Fibroblast of peridontal ligament (primary cell): ENCODE measurements at regions not wholly inside any gene's neighbourhood (a gene's known extent, or its start where the extent isn't known, plus 50 kb on each side); places are given as distances from the start of the nearest gene placed in this dataset.

ENCODE experiments used
- DNase-seq: peaks from one replicate; pipeline ENCODE4 v3.0.0-alpha.2; 2010; ENCODE audit errors: extremely low read depth

DNA sequence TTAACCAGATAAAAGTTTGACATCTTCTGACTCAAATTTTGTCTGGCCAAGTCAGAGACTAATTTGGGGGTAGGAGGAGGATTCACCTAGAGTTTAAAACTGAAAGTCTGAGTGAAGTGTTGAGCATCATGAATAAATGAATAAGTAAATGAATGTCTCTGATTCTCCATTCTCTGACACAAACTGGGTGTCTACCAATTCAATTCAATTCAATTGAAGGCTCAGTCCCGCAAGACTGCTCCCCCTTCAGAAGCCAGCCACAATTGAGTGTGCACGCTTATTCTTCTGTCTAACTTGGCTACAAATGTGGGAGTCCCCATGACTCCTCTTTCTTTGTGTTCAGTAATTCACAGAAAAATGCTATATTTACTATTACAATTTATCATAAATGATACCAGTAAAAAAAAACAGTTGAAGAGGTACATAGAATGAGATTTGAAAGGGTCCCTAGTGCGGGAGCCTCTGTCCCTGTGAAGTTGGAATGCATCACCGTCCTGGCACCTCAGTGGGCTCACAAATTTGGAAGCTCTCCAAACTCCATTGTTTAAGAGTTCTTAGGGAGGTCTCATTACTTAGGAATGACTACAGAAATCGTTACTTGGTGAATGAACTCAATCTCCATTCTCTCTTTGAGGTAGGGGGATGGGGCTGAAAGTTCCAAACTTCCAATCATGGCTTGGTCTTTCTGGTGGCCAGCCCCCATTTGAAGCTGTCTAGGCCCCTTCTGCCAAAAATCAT, 243.7 kb upstream of the PHYHIPL start:
- DNase-seq = no peak

DNA sequence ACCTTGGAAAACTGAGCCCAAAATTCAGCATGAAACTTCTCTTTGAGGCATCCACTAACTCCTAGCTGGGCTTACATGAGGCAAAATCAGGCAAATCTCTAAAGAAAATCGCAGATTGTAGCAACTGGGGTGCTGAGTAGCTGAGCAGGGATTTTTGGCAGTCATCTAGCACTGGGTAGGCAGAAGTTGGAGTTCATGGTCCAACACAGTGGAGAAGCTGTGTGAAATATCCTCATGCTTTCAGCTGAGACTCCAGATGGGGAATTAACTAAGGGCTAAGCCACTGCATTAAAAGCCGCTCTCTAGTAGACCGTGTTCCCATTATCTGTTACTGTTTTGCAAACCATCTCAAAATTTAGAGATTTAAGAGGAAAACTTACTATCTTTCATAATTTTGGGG, 240.1 kb upstream of the PHYHIPL start:
- no peak for DNase-seq

DNA sequence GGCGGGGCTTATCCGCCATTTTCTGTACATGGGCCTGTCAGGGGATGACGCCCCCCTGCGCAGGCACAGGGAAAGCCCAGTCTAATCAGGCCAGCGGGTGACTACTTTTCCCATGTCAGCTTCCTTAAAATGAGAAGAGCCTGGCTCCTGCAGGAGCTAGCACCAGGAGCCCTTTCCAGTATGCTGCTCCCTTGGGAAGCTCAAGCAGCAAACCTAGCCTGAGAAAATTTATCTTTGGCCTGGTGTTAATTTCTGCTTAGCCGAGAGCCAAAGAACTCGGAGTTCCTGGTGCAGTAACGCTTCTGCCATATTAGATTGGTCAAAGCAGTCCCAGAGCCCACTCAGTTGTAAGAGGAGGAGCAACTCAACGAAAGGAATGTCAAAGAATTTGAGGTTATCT, 239.0 kb upstream of the PHYHIPL start:
- DNase-seq = no peak

DNA sequence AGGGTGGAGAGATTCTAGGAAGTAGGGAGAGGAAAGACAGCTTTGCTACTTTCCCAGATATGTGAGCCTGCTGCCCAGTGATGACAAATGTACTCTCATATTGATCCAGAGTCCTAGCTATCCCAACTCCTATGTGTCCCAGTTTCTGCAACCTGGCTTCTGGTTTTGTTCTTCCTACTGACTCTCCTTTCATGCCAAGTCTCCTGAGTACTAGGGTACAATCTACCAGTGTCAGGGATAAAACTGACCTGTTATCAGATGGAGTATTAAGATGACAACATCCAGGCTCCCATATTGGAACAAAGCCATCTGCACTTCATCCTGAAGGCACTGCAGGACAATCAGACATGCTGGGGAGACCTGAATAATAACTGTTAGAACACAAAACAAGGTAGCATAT, 233.7 kb upstream of the PHYHIPL start:
- no peak for DNase-seq

DNA sequence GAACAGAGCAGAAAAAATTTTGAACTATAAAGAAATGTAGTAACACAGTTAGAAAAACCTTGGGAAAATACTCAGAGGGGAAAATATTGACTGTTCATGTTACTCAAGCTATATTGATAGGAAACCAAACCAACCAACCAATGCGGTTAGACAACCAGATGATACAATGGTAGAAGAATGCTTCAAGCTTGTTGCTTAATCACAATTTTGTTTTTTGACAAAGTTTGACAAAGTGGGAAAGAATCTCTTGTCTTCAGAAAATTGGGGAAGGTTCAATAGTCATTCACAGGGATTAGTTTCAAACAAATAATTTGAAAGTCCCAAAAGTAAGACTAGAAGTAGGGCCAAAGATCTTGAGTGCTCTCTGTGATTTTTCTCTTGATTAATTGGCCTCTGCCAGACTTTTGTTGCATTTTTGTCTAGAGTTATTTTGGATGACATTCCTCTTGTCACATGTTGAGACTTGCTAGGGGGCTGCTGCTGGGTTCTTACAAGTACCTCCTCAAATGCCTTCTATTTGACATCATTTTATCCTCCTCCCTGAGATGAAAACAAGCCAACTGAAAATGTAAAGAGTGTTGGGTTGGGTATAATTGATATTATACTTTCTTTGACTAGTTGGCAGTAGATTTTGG, 233.1 kb upstream of the PHYHIPL start:
- DNase-seq = peak; percentile 67

DNA sequence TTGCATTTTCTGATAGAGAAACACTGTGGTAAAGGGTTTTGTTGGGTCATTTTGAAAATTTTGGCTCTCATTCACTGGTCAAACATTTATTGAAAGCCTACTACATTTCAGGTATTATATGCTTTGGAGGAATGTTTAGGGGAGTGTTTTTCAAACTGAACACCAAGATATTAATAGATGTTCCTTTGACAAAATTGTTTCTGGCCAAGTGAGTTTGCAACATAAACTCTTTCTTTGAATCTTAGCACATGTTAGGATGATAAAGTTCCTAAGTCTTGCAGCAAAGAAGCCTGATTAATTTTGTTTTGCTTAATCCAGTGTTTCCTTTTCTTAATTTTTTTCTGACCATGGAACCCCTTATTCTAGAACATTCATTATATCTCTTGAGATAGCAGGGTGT, 232.5 kb upstream of the PHYHIPL start:
- DNase-seq = no peak

DNA sequence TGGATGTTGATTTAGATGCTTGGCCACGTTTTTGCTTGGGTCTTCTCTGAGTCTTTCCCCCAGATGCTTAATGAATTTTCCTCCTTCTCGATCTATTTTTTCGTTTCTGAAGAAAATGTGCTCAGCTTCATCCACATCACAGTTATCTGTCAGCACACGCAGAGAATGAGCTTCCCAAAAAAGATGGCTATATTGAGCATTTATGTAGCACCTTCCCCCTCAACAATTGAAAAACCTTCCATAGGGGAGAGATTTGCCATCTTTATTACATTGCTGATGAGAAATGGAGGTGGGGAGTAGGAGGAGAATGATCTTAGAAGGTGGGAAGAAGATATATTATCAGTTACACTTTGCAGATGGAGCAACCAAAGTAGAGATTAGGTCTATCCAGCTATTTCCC, 228.1 kb upstream of the PHYHIPL start:
- DNase-seq = no peak

DNA sequence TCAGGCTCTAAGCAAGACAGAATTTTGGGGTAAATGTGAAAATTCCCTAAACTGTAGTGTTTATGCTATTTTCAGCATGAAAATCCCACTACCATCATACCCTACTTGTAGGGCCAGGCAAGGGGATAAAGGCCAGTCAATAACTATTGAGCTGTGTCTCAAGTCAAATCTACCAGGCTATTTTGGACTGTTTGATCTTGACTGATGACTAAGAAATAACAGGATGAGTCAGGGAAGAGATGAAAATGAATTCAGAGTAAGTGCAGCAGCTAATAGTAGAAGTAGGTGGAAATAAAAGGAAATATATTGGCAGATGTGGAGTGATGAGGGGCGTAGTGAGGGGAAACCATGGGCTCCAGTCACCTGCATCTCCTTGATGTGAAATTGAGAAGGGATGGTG, 225.8 kb upstream of the PHYHIPL start:
- peak; percentile 48 for DNase-seq

DNA sequence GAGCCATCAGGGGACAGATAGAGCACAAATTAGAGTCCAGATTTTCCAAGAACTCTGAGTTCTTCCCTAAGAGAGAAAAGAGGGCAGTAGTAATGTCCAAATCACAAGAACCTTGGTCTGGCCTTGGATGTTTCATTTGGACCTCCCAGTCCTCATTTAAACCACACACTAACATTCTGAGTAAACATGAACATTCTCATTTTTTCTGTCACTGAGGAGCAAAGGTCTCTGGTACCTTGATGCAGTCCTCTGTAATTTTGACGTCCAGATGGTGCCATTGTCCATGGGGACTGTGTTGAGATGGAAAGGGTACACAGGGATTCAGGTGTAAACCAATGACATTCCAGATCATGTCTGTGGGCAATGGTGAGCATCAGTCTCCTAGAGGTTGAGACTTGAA, 225.4 kb upstream of the PHYHIPL start:
- DNase-seq = no peak

DNA sequence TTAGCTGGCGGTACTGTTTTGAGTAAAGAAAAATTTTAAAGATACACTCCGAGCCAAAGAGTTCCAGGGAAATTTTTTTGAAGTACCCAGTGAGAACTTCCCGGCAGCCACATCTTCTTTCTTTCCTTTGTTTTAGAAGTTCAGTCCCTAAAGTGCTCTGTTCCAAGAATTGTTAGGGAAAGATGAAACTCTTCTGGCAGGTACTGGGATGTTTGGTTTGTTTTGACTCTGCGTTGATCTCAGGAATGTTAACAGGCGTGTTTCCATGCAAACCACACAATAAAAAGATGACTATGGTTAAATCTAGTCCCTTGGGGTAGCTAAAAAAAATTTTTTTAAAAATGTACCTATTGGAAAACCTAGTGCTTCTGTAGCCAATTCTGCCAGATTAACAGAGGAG, 224.7 kb upstream of the PHYHIPL start:
- DNase-seq = peak; percentile 84

DNA sequence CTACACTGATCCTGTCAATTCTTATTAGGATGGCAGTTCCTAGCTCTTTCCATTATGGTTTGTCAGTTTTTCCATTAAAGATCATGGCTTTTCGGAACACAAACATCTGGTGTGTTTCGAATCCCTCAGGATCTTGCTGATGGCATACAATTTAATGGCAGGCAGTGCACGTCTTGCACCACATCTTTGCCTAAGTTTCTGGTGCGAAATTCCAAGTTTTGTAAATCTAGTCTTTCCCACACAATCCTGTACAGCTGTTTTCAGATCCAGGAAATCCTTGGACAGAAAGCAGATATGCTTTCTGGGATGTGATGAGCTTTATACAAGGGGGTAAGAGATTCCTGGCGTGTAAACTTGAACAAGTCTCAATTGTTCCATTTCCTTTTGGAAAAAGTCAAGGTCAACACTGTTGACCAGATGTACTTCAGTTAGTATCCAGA, 224.3 kb upstream of the PHYHIPL start:
- peak; percentile 80 for DNase-seq

DNA sequence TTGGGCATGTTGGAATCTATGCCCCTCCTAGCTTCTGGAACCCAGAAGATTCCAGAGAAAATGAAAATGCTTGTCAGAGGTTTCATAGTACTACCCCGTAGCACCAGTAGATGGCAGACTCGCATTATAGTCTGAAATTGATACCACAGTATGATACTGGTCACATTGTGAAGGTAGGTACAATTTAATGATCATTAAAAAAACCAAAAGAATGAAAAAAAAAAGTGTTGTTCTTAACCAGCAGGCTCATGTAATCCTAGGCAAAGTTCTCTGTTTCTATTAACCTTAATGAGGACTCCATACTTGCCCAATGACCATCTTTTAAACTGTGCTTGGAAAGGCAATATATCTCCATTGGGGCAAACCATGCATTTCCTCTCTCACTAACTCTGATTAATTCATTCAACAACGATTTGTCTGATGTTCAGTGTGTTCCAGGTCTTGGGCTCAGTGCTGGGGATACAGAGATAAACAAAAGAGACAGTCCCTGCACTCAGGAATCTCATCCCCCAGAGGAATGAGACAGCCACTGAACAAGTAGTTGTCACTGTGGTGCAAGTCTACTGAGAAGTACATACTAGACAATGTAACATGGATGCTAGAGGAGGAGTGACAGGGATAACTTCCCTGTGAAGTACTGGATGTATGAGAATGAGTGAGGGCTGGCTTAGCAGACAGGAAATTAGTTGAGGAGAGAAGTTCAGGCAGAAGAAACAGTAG, 223.5 kb upstream of the PHYHIPL start:
- peak; percentile 79 for DNase-seq

DNA sequence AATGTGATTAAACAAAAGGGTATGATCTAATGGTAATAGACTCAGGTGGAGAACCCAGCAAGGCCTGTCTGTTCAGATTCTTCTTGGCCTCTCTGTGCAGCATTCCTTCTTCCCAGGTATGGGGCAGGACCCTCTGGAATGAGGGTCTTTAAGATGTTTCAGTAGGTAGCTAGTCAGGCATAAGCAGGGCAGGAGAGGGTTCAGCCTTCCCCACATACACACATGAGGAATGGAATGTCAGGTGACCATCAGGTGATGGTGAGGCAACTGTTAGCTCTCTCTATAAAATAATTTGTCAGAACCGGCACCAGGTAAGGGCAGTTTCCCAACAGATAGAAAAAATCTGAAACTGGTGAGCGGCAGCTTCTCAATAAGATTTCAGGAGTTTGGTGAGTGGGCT, 222.3 kb upstream of the PHYHIPL start:
- no peak for DNase-seq

DNA sequence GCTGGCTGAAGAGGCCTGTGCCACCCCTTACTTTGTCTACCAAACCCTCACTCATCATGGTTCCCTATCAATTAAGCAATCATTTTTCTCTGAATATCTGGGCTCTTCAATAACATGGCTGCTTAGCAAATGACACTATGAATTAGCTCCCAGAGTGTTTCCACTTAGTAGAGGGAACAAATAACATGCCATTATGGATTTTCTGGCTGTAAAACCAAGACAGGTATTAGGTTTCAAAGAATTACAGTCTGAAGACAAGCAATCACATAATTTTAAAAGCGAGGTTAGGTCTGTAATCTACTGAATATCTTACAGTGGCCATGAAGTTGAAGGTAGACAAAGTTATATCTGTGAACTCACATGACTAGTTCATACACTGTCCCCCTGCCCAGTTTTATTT, 220.8 kb upstream of the PHYHIPL start:
- DNase-seq = no peak

DNA sequence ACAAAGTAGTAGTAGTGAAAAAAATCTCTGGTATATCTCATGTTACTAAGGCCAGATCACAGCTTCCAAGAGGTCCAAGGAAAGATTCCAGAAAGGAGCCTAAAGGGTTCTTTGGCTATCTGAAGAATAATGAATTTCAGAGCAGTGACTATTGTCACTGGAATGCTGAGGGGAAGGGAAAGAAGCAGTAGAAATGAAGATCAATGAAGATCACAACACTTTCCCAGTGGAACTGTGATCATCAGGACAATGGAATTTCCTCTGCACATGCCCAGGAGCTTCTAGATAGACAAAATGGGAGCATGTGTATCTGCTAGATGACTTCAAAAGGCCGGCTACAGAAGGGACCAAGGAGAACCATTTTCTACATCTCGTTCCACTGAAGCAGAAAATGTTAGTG, 219.5 kb upstream of the PHYHIPL start:
- DNase-seq = peak; percentile 14

DNA sequence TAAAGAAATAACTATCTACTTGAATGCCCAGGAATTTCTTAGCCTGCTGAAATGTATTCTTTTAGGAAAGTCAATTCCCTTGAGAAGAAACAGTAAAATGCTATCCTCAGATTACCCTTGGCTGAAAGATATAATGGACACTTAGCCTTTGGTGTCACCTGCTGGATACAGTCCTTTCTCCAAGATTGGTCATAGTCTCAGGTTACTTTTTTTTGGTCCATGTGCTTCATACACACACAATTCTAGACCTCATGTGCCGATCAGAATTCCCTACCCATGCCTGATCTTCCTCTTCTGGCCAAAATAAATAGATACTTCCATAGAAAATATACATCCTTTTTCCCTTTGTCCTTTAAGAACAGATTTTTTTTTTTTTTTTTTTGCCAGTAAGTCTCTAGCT, 218.9 kb upstream of the PHYHIPL start:
- DNase-seq = no peak

DNA sequence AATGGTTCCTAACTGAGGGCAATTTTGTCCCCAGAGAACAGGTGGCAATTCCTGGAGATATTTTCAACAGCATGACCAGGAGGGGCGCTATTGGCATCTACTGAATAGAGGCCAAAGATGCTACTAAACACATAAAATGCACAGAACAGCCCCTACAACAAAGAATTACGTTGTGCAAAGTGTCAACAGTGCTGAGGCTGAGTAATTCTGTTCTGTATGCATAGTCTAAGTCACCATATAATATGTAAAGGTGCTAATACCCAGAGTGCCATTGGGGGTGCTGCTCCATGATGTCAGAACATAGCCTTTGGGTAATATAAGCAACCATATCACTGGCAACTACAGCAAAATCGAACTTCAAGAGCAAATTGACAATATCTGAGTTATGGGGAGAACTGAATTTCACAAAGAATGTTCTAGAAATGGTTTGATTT, 213.3 kb upstream of the PHYHIPL start:
- no peak for DNase-seq

DNA sequence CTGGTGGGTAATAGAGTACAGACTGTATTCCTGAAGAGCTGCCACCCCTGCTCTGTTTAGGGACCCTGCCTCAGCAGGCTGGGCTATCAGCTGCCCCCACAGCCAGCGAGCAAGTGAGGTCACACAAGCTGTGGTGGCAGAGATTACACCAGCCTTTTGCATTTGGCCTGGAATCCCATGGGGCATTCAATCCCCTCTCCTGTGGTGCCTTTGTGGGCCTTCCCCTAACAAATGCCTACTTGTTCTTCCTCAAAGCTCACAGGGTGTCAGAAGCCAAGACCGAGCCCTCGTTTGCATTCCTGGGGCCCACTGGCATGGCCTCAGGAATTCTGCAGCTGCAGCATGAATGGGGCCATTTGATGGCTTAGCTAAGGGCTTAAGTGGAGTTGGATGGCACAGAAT, 212.7 kb upstream of the PHYHIPL start:
- DNase-seq = no peak

DNA sequence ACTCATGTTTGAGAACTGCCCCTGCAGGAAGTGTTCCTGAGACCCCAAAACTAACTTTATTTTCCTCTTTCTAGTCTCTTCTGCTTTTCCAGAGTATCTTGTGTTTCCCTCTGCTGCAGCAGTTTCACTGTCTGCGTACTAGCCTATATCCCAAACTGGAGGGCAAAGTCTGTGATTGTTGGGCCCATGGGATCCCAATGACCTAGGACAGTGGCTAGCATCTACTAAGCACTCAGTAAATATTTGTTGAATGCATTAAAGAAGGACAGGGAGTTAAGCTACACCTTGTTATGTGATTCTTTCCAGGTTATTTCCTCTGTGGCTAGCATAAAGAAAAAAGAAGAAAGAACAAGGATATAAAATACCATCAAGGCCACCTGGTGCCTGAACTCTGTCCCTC, 210.6 kb upstream of the PHYHIPL start:
- DNase-seq = no peak

DNA sequence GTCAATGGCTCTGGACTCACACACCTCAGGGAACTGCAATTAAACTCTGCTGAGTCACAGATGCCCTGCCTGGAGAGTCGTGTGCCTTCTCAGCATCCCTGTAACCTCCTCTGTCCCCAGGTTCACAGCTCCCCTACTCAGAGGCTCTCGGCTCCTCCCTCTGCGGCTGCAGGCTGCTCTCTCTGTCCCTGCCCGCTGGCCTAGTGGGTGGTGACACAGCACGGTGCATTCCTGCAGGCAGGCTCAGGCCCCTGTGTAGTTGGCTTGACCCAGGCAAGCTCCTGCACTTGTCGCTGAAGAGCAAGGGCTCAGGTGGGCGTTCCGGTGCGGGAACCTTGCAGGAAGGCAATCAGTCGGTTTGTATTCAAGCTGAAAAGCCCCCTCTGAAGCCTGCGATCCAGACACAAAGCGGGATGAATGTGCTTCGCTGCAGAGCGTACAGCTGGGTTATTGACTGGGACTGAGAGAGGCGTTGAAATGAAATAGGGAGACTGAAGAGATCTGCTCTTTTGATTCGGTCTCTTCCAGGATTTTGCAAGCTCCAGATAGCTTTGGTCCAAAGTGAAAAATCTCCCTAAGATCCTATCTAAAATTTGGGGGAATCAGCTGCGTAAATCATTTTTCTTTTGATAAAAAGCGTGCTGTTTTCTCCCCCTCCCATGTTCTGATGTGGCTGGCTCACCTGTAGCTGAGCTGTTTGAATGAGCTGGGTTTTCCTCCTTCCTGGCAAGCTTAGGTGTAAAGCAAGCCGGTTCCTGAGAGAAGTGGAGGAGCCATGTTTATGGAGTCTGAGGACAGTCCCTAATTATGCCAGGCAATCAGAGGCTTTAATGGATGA, 208.7 kb upstream of the PHYHIPL start:
- DNase-seq = no peak

DNA sequence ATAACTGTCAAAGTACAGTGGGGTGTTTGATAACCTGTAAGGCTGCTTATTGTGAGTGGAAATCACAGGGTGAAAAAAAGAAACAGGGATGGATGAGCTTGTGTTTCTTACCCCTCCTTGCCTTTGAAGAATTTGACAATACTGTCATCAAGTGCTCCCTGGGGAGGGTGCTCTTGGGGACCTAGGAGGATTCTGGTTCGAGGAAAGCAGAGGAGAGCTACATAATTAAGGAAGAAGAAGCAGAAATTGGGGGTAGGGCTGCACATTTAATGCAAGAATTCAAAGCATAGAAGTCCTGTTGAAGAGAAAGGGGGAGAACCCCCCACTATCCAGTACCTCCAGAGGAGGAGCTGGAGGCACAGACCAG, 208.1 kb upstream of the PHYHIPL start:
- no peak for DNase-seq

DNA sequence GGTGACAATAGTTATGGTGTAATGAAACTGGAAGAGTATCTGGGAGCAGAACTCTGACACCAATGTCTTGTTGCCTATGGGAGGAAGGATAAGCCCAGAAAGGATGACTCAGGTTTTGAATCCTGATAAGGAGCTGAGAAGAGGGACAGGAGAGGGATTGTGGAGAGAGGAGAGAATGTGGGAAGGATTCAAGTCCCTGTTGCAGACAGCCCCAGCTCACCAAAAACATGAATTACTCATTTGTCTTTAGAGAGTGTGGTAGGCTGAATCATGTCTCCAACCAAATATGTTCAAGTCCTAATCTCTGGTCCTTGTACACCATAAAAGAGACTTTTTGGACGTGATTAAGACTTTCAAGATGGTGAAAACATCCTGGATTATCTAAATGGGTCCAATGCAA, 206.9 kb upstream of the PHYHIPL start:
- no peak for DNase-seq
